Psoas muscle (tissue), 7 donors: ENCODE measurements at regions not wholly inside any gene's neighbourhood (a gene's known extent, or its start where the extent isn't known, plus 50 kb on each side); places are given as distances from the start of the nearest gene placed in this dataset.

ENCODE experiments used
- ATAC-seq, 4 donors: fragments of 200-7000 bp; cut with Tn5 transposase; one replicate each; pipeline ENCODE4 v1.9.1; 2020; ENCODE audit warnings: moderate library complexity in 3 of 4, mild to moderate bottlenecking in 2 of 4
- DNase-seq, 2 donors: peaks; one replicate each; pipeline ENCODE4 v3.0.0-alpha.2; 2020
- H3K27ac ChIP-seq: fragments of 200-600 bp; one replicate; pipeline ENCODE4 v1.8.0; 2022
- H3K27me3 ChIP-seq, 3 donors: fragments of 200-600 bp in 1 of 3; one replicate each; pipeline versions ENCODE4 v1.6.1 to v1.8.0; 2013 to 2022; ENCODE audit warnings: low read length in 2 of 3, mild to moderate bottlenecking in 2 of 3, moderate library complexity in 1 of 3; ENCODE audit not compliant: insufficient read depth in 3 of 3
- H3K36me3 ChIP-seq, 2 donors: fragments of 200-600 bp in 1 of 2; one replicate each; pipeline versions ENCODE4 v1.6.1 to v1.8.0; 2013 to 2022; ENCODE audit warnings: low read depth in 1 of 2, mild to moderate bottlenecking in 1 of 2, moderate library complexity in 1 of 2; ENCODE audit not compliant: insufficient read depth in 1 of 2
- H3K4me1 ChIP-seq: fragments of 200-600 bp; one replicate; pipeline ENCODE4 v1.8.0; 2022
- H3K4me3 ChIP-seq: fragments of 200-600 bp; one replicate; pipeline ENCODE4 v1.8.0; 2022; ENCODE audit warnings: mild to moderate bottlenecking
- H3K9me3 ChIP-seq: fragments of 200-600 bp; one replicate; pipeline ENCODE4 v1.8.0; 2022
- WGBS, 3 donors: extraction: QIAGEN DNeasy Blood & Tissue Kit; methylation state at CpG; one replicate each; pipeline versions ENCODE4 v1.1.6 to v1.1.7; 2013; 5-methylcytosine and 5-hydroxymethylcytosine counted together
- intact Hi-C, 2 donors: fragments of 100-400 bp; cut with DNase I; formaldehyde crosslinking; loops; one replicate each; pipeline versions ENCODE4 v1.11.0 to v1.14.2; 2022
- TF ChIP-seq, protein P1 (sequence below): fragments of 200-600 bp; IDR thresholded peaks from one replicate; pipeline ENCODE4 v1.8.0; 2022; ENCODE audit warnings: antibody characterized with exemption
- donor health status: healthy with polysubstance abuse.
- donor health status: DM: no; HTN: no; CAD: no; lungs with moderate emphysema.
- donor health status: Bipolar disorder and iron deficiency.
- donor health status: healthy.
- donor health status: DM: yes; HTN: yes; CAD: no.
- donor health status: DM: no; HTN: no; CAD: no.
- donor health status: DM: yes; HTN: yes; CAD: no.

DNA sequence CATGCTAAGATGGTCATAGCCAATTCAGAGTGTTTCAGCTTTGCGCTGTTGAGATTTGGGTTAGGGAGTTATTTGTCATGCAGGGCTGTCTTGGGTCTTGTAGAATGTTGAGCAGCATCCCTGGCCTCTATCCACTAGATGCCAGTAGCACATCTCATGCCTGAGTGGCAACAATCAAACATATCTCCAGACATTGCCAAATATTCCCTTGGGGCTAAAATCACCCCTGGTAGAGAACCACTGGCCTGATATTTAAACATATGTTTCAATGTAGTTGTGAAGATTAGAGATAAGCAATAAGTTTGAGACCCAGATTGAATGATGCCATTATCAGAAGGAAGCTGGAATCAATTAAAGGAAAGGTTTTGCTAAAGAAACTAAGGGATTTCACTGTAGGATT is 463.3 kb downstream of the DOK5 start:
- no peaks in the 10 kb centered on the region for H3K9me3 ChIP-seq
- ATAC-seq (no peak), DNase-seq (no peak)
- no peaks in the 10 kb centered on the region for H3K4me1 ChIP-seq
- H3K27me3 ChIP-seq = no peaks in the 10 kb centered on the region
- no peak overlapping the region for H3K4me3 ChIP-seq
- 92 to 100% (median 96%) methylated on average over 1 of the region's 1 CpG for WGBS, 3 donors
- TF ChIP-seq, protein P1, sequence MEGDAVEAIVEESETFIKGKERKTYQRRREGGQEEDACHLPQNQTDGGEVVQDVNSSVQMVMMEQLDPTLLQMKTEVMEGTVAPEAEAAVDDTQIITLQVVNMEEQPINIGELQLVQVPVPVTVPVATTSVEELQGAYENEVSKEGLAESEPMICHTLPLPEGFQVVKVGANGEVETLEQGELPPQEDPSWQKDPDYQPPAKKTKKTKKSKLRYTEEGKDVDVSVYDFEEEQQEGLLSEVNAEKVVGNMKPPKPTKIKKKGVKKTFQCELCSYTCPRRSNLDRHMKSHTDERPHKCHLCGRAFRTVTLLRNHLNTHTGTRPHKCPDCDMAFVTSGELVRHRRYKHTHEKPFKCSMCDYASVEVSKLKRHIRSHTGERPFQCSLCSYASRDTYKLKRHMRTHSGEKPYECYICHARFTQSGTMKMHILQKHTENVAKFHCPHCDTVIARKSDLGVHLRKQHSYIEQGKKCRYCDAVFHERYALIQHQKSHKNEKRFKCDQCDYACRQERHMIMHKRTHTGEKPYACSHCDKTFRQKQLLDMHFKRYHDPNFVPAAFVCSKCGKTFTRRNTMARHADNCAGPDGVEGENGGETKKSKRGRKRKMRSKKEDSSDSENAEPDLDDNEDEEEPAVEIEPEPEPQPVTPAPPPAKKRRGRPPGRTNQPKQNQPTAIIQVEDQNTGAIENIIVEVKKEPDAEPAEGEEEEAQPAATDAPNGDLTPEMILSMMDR = no peak
- H3K36me3 ChIP-seq = no peaks in the 10 kb centered on the region
- intact Hi-C loops = no loop called here
- no peak overlapping the region for H3K27ac ChIP-seq

DNA sequence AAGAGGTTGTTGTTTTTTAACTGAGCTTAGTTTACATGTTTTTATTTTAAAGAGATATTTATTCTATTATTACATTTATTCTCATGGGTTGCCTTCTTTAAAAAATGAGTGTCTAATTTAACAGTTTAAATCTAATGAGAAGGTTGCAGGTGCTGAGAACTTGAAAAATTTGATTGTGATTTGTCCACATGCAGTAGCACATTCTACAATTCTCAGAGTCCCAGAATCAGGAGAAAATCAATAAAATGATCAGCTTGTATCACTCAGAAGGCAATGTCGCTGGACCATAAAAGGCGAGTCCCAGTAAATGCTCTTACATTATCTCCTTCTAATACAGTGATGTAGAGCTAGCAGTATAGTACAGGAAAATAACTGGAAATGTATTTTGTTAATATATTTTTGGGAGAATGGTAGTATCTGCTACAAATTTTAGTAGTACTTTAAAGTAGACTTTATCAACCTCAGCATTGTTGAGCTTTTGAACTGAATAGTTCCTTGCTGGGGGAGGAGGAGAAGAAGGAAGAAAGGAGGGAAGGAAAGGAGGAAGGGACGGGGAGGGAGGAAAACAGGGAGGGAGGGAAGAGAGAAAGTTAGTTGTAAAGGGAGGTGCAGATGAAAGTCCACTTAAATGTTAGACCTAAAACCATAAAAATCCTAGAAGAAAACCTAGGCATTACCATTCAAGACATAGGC is 458.0 kb downstream of the DOK5 start:
- Histone ChIP-seq H3K4me3 (no peak overlapping the region), H3K9me3 (no peaks in the 10 kb centered on the region), H3K36me3 (no peaks in the 10 kb centered on the region), H3K27me3 (no peaks in the 10 kb centered on the region), H3K4me1 (no peaks in the 10 kb centered on the region), H3K27ac (no peak overlapping the region)
- DNase-seq (no peak), ATAC-seq (no peak)
- intact Hi-C loops = no loop called here
- WGBS, 3 donors = 88 to 95% (median 90%) methylated on average over 3 of the region's 3 CpGs
- TF ChIP-seq, protein P1 = no peak

DNA sequence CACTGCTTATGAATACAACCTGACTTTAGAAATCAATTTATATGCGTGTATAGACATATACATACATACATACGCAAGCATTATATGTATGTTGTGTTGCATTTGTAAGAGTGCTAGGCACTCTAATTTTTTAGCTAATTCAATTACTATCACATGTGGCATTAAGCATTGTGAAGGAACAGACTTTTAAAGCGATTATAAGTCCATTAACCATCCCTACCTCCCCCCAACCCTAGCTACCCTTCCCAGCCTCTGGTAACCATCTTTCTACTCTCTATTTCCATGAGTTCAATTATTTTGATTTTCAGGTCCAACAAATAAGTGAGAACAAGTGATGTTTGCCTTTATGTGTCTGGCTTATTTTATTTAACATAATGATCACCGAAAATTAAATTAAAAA is 453.8 kb downstream of the DOK5 start:
- H3K9me3 ChIP-seq = no peaks in the 10 kb centered on the region
- intact Hi-C loops = no loop called here
- 72 to 89% (median 76%) methylated on average over 4 of the region's 4 CpGs for WGBS, 3 donors
- DNase-seq = no peak
- H3K4me3 ChIP-seq = no peak overlapping the region
- ATAC-seq = no peak
- H3K36me3 ChIP-seq = no peaks in the 10 kb centered on the region
- H3K4me1 ChIP-seq = no peaks in the 10 kb centered on the region
- TF ChIP-seq, protein P1 = no peak
- no peak overlapping the region for H3K27ac ChIP-seq
- no peaks in the 10 kb centered on the region for H3K27me3 ChIP-seq

DNA sequence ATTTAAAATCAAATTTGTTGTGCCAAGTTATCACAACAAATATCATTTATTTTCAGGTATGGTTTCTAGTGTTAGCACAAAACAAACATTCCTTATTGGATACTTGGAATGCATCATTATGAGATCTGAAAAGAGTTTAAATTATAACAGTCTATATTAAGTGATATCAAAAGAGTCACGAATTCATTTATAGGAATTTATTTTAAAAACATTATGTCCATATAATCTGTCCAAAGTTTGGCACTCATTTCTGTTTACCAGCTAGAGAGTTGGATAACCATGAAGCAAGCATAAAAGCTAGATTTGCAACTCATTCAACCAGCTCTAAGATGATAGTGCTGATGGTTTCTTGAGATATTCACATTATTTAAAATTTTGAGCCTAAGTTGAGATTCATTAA is 453.2 kb downstream of the DOK5 start:
- ATAC-seq (no peak), DNase-seq (no peak)
- Histone ChIP-seq H3K4me1 (no peaks in the 10 kb centered on the region), H3K27ac (no peak overlapping the region), H3K36me3 (no peaks in the 10 kb centered on the region), H3K9me3 (no peaks in the 10 kb centered on the region), H3K4me3 (no peak overlapping the region), H3K27me3 (no peaks in the 10 kb centered on the region)
- intact Hi-C loops = no loop called here
- WGBS, 3 donors = 57 to 67% (median 67%) methylated on average over 1 of the region's 1 CpG
- TF ChIP-seq, protein P1 = no peak

DNA sequence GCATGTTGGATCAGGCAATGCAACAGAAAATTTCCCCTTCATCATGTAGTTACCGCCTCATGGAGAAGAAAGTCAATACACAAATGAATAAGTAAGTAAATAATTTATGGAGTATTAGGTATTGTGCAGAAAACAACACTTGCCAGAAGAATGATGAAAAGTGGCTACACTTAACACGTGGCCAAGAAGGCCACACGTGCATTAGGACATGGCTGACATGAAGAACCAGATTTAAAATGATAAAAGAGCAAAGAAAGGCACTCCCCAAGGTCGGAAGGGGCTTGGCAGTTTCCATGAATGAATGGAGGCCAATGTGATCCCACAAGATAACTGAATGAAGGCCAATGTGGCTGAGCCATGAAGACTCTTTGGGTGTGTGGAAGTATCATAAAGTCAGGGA is 447.2 kb downstream of the DOK5 start:
- no peak for ATAC-seq

More for the DNA sequence above, 447.2 kb downstream of the DOK5 start:
- no peaks in the 10 kb centered on the region for H3K4me1 ChIP-seq
- intact Hi-C loops = no loop called here
- no peak for DNase-seq
- H3K4me3 ChIP-seq = no peak overlapping the region
- no peak overlapping the region for H3K27ac ChIP-seq
- no peaks in the 10 kb centered on the region for H3K27me3 ChIP-seq
- H3K9me3 ChIP-seq = no peaks in the 10 kb centered on the region
- no peaks in the 10 kb centered on the region for H3K36me3 ChIP-seq
- TF ChIP-seq, protein P1 = no peak
- WGBS, 3 donors = 59 to 69% (median 60%) methylated on average over 4 of the region's 4 CpGs
